Sigmoid colon (tissue), 4 donors: ENCODE measurements at regions not wholly inside any gene's neighbourhood (a gene's known extent, or its start where the extent isn't known, plus 50 kb on each side); places are given as distances from the start of the nearest gene placed in this dataset.

Experiments
- CTCF ChIP-seq, 4 experiments: fragments of 450-650 bp in 3 of 4; fragments of 200-600 bp in 1 of 4; IDR thresholded peaks; one replicate each; pipeline ENCODE4 v1.5.1; 2016 to 2019; ENCODE audit warnings: antibody characterized with exemption in 4 of 4, mild to moderate bottlenecking in 3 of 4, moderate library complexity in 2 of 4
- EP300 ChIP-seq, 4 donors: sonication (generic); formaldehyde crosslinking; IDR thresholded peaks; one replicate each; pipeline ENCODE4 v1.6.1; 2017; ENCODE audit warnings: antibody characterized with exemption in 4 of 4
- POLR2AphosphoS5 ChIP-seq, 4 donors: sonication (generic); formaldehyde crosslinking; IDR thresholded peaks; one replicate each; pipeline ENCODE4 v1.6.1; 2017; ENCODE audit warnings: antibody characterized with exemption in 4 of 4

DNA sequence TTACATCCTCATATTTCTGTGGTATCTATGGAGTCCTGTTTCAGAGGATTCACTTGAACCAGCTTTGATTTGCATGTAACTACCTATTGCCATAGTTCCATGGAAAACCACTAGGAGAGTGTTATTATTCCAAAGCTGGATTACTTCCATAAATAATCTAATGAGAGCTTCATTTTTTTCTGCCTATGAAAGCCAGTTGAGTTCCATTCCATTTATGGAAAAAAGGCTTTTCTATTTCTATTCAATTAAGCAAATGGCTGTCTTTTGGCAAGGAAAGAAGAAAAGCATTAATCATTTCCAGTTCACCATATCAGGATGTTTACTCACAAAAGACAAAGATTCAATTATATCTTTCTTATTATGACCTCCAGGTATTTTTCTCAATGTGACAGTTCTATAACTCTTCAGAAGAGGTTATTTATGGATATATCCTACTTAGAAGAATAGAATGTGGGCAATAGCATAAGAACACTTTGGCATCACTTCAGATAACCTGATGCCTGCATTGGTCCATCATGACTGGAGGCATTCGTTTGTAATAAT, 259.9 kb upstream of the ZPLD1 start:
- TF ChIP-seq CTCF (IDR thresholded peaks at IDR 0.05) (no peak), EP300 (IDR thresholded peaks at IDR 0.05) (no peak), POLR2AphosphoS5 (IDR thresholded peaks at IDR 0.05) (no peak)
